ENCODE measurements at regions not wholly inside any gene's neighbourhood (a gene's known extent, or its start where the extent isn't known, plus 50 kb on each side); places are given as distances from the start of the nearest gene placed in this dataset.
"Not testable (repeated sequence)": the region's sequence is repeated elsewhere in the genome, so short reads cannot be mapped to it uniquely, and the experiment has no call there.

- H3K4me1 Mint-ChIP-seq: peaks cover 10% of the 10 kb centered on the region
- no peaks in the 10 kb centered on the region for H3K36me3 Mint-ChIP-seq
- H3K4me3 Mint-ChIP-seq: no peak overlapping the region
- no peak overlapping the region for H3K27ac Mint-ChIP-seq
- H3K27me3 Mint-ChIP-seq: no peaks in the 10 kb centered on the region
- no peaks in the 10 kb centered on the region for H3K9me3 Mint-ChIP-seq
These were observed 247.8 kb downstream of the BCL2 start for GRCh38 chr18:63071701-63072141.

GRCh38 chr18:63070767-63071502 is 248.6 kb downstream of the BCL2 start:
- no peaks in the 10 kb centered on the region for H3K27me3 Mint-ChIP-seq
- no peak overlapping the region for H3K27ac Mint-ChIP-seq
- no peak overlapping the region for H3K4me3 Mint-ChIP-seq
- no peaks in the 10 kb centered on the region for H3K36me3 Mint-ChIP-seq
- H3K4me1 Mint-ChIP-seq: peaks cover 10% of the 10 kb centered on the region
- no peaks in the 10 kb centered on the region for H3K9me3 Mint-ChIP-seq

- Mint-ChIP-seq H3K27ac (no peak overlapping the region), H3K27me3 (no peaks in the 10 kb centered on the region), H3K4me3 (no peak overlapping the region), H3K4me1 (no peaks in the 10 kb centered on the region), H3K36me3 (no peaks in the 10 kb centered on the region), H3K9me3 (no peaks in the 10 kb centered on the region)
These were observed 250.1 kb downstream of the BCL2 start for GRCh38 chr18:63069496-63069895.

- no peaks in the 10 kb centered on the region for H3K9me3 Mint-ChIP-seq
- no peak overlapping the region for H3K27ac Mint-ChIP-seq
- no peak overlapping the region for H3K4me3 Mint-ChIP-seq
- H3K36me3 Mint-ChIP-seq: no peaks in the 10 kb centered on the region
- H3K4me1 Mint-ChIP-seq: no peaks in the 10 kb centered on the region
- H3K27me3 Mint-ChIP-seq: no peaks in the 10 kb centered on the region
These were observed 251.6 kb downstream of the BCL2 start for GRCh38 chr18:63067939-63068338.

- no peaks in the 10 kb centered on the region for H3K36me3 Mint-ChIP-seq
- H3K9me3 Mint-ChIP-seq: no peaks in the 10 kb centered on the region
- no peak overlapping the region for H3K27ac Mint-ChIP-seq
- H3K4me1 Mint-ChIP-seq: no peaks in the 10 kb centered on the region
- no peak overlapping the region for H3K4me3 Mint-ChIP-seq
- no peaks in the 10 kb centered on the region for H3K27me3 Mint-ChIP-seq
These were observed 254.4 kb downstream of the BCL2 start for GRCh38 chr18:63065172-63065571.

- H3K4me1 Mint-ChIP-seq: no peaks in the 10 kb centered on the region
- H3K4me3 Mint-ChIP-seq: no peak overlapping the region
- no peaks in the 10 kb centered on the region for H3K36me3 Mint-ChIP-seq
- no peaks in the 10 kb centered on the region for H3K9me3 Mint-ChIP-seq
- H3K27ac Mint-ChIP-seq: no peak overlapping the region
- no peaks in the 10 kb centered on the region for H3K27me3 Mint-ChIP-seq
These were observed 256.4 kb downstream of the BCL2 start for GRCh38 chr18:63063171-63063570.

- H3K9me3 Mint-ChIP-seq: no peaks in the 10 kb centered on the region
- H3K36me3 Mint-ChIP-seq: no peaks in the 10 kb centered on the region
These were observed 257.3 kb downstream of the BCL2 start for GRCh38 chr18:63062246-63062645.

GRCh38 chr18:63061303-63061702 is 258.3 kb downstream of the BCL2 start:
- no peaks in the 10 kb centered on the region for H3K36me3 Mint-ChIP-seq
- H3K4me1 Mint-ChIP-seq: no peaks in the 10 kb centered on the region
- H3K27ac Mint-ChIP-seq: no peak overlapping the region
- H3K27me3 Mint-ChIP-seq: no peaks in the 10 kb centered on the region
- H3K9me3 Mint-ChIP-seq: no peaks in the 10 kb centered on the region
- no peak overlapping the region for H3K4me3 Mint-ChIP-seq

More at GRCh38 chr18:63062246-63062645, 257.3 kb downstream of the BCL2 start:
- Mint-ChIP-seq H3K27ac (no peak overlapping the region), H3K27me3 (no peaks in the 10 kb centered on the region), H3K4me3 (no peak overlapping the region), H3K4me1 (no peaks in the 10 kb centered on the region)

- no peaks in the 10 kb centered on the region for H3K9me3 Mint-ChIP-seq
- H3K4me3 Mint-ChIP-seq: no peak overlapping the region
- peaks cover 5% of the 10 kb centered on the region for H3K4me1 Mint-ChIP-seq
- H3K36me3 Mint-ChIP-seq: no peaks in the 10 kb centered on the region
- no peaks in the 10 kb centered on the region for H3K27me3 Mint-ChIP-seq
- no peak overlapping the region for H3K27ac Mint-ChIP-seq
These were observed 261.0 kb downstream of the BCL2 start for GRCh38 chr18:63058521-63058920.

- Mint-ChIP-seq H3K27ac (no peak overlapping the region), H3K36me3 (no peaks in the 10 kb centered on the region), H3K4me1 (peaks cover 5% of the 10 kb centered on the region), H3K9me3 (no peaks in the 10 kb centered on the region), H3K27me3 (no peaks in the 10 kb centered on the region), H3K4me3 (no peak overlapping the region)
These were observed 261.9 kb downstream of the BCL2 start for GRCh38 chr18:63057707-63058106.

GRCh38 chr18:63054901-63055584 is 264.5 kb downstream of the BCL2 start:
- H3K27me3 Mint-ChIP-seq: no peaks in the 10 kb centered on the region
- H3K4me3 Mint-ChIP-seq: no peak overlapping the region
- no peaks in the 10 kb centered on the region for H3K9me3 Mint-ChIP-seq
- no peaks in the 10 kb centered on the region for H3K36me3 Mint-ChIP-seq
- H3K27ac Mint-ChIP-seq: no peak overlapping the region
- H3K4me1 Mint-ChIP-seq: peaks cover 7% of the 10 kb centered on the region

- Mint-ChIP-seq H3K36me3 (no peaks in the 10 kb centered on the region), H3K4me1 (peaks cover 13% of the 10 kb centered on the region), H3K9me3 (no peaks in the 10 kb centered on the region), H3K27ac (no peak overlapping the region), H3K4me3 (no peak overlapping the region), H3K27me3 (no peaks in the 10 kb centered on the region)
These were observed 267.6 kb downstream of the BCL2 start for GRCh38 chr18:63051928-63052327.

- not testable (repeated sequence) for H3K36me3 Mint-ChIP-seq, H3K27ac Mint-ChIP-seq, H3K27me3 Mint-ChIP-seq, H3K4me3 Mint-ChIP-seq, H3K9me3 Mint-ChIP-seq
- H3K4me1 Mint-ChIP-seq: peaks cover 13% of the 10 kb centered on the region
These were observed 268.7 kb downstream of the BCL2 start for GRCh38 chr18:63050667-63051395.

GRCh38 chr18:63046375-63046774 is 273.2 kb downstream of the BCL2 start:
- Mint-ChIP-seq H3K9me3 (peaks cover 3% of the 10 kb centered on the region), H3K27ac (no peak overlapping the region), H3K4me3 (no peak overlapping the region), H3K36me3 (peaks cover 6% of the 10 kb centered on the region), H3K27me3 (peaks cover 4% of the 10 kb centered on the region), H3K4me1 (peaks cover 12% of the 10 kb centered on the region)

GRCh38 chr18:63043516-63043915 is 276.1 kb downstream of the BCL2 start:
- Mint-ChIP-seq H3K4me3 (no peak overlapping the region), H3K27me3 (peaks cover 4% of the 10 kb centered on the region), H3K9me3 (peaks cover 6% of the 10 kb centered on the region)

GRCh38 chr18:63042351-63042750 is 277.2 kb downstream of the BCL2 start:
- H3K4me1 Mint-ChIP-seq: peaks cover 11% of the 10 kb centered on the region
- H3K36me3 Mint-ChIP-seq: peaks cover 8% of the 10 kb centered on the region
- peaks cover 4% of the 10 kb centered on the region for H3K27me3 Mint-ChIP-seq
- no peak overlapping the region for H3K27ac Mint-ChIP-seq
- H3K4me3 Mint-ChIP-seq: no peak overlapping the region
- peaks cover 6% of the 10 kb centered on the region for H3K9me3 Mint-ChIP-seq

More at GRCh38 chr18:63043516-63043915, 276.1 kb downstream of the BCL2 start:
- Mint-ChIP-seq H3K27ac (no peak overlapping the region), H3K36me3 (peaks cover 8% of the 10 kb centered on the region), H3K4me1 (peaks cover 11% of the 10 kb centered on the region)

Measured in activated naive CD4-positive, alpha-beta T cell treated with anti-CD3 and anti-CD28 coated beads, Interleukin-2, amount 50 U/mL, for 24 hours (primary cell).